HG03469 (cell line): ENCODE measurements at regions not wholly inside any gene's neighbourhood (a gene's known extent, or its start where the extent isn't known, plus 50 kb on each side); places are given as distances from the start of the nearest gene placed in this dataset.
A peak's percentile ranks its signal among the peaks of the same experiment; 100 is the strongest.

Source experiments
- ATAC-seq: cut with Tn5 transposase; IDR thresholded peaks from one replicate; pipeline ENCODE4 v1.9.1; 2021; ENCODE audit warnings: mild to moderate bottlenecking, moderate library complexity, moderate number of reproducible peaks; ENCODE audit not compliant: unreplicated experiment

DNA sequence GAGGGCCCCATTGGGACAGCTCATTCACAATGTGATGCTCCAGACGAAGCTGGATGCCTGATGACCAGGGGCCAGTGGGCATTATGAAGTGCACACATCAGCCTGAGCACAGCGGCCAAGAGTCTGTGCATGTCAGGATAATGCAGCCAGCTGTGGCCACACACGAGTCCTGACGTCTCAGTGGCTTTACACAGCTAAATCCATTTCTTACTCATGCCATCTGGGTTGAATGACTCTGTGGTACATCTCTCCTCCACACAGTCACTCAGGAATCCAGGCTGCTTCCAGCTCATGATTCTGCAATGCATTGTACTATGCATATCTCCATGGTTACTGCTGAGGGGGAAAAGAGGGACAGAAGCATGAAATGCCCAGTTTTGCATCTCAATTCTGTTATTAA lies 123.6 kb downstream of the PRLHR start:
- no peak for ATAC-seq

DNA sequence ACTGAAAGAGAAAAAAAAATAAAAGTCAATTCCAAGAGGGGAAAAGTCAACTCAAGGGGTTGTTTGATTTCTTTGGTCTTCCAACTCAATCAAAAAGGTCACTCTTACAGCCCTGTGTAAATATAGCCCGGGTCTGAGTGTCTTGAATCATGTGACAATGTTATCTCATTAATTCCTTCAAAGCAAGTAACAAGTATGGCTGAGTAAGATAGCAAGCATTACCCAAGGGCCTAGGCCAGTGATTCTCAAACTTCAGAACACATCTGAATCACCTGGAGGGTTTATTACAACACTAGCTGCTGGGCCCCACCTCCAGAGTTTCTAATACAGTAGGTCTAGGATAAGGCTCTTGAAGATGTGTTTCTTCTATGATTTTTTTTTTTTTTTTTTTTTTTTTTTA lies 125.0 kb downstream of the PRLHR start:
- no peak for ATAC-seq

GRCh38 chr10:118467200-118467599 lies 125.1 kb upstream of the FAM204A start:
- ATAC-seq = no peak

DNA sequence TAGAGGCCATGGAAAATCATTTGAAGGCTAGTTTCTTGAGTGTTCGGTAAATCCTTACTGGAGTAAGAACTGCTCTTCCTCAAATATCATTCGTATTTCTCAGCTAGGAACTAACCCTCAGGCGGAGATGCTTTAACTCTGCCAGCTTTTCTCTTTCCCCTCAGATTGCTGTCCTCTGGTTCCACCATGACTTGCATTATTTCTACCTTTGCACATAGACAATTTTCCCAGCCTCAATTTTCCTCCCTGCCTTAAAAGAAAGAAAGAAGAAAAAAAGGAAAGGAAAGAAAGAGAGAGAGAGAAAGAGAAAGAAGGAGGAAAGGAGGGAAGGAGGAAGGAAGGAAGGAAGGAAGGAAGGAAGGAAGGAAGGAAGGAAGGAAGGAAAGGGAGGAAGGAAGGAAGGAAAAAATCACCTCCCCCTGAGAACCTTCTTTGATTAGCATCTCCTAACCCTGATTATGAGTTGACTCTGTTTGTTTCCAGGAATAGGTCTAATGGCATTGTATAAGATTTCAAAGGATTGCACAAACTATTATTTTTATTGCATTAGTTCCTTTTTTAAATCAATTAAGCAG lies 123.3 kb upstream of the FAM204A start:
- no peak for ATAC-seq

DNA sequence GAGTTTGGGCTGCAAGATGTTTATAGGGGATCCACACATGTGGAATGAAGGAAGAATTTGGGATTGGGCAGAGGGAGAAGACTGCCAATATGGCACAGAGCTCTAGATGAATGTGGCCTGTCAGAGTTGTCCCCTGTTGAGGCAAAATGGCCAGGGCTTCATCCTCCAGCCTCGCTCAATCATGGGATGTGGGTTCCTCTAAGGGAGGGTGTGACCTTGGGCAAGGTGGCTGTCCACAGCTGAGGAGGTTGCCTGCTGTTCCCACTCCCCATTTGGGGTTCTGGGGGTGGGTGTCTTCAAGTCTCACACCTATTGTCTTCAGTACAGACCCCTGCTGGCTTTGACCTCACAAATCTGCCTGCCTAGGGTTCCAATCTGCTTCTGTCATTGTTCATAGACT lies 121.6 kb upstream of the FAM204A start:
- ATAC-seq = no peak

DNA sequence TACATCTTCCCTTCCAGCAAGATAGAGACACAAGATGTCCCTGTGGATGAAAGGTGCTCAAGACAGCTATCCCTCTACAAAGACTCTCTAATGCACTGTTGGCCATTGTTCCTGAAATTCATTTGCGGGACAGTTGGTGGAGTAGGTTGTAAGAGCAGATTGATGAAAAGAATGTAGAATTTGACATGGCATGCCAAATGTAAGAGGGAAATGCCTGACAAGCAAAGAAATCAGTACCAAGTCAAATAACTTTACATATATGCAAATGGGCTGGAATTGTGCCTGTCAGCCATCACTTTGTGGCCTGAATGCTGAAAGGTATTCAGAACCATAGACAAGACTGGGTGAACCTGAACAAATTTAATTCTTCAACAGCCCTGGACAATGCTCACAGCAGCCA lies 120.3 kb upstream of the FAM204A start:
- no peak for ATAC-seq

- peak; percentile 65 for ATAC-seq
Measured at GRCh38 chr10:118459642-118460193, 117.6 kb upstream of the FAM204A start.

GRCh38 chr10:118458957-118459641 lies 117.0 kb upstream of the FAM204A start:
- ATAC-seq = no peak

- no peak for ATAC-seq
Measured at GRCh38 chr10:118457824-118458428, 115.8 kb upstream of the FAM204A start.

GRCh38 chr10:118455181-118455695 lies 113.1 kb upstream of the FAM204A start:
- ATAC-seq = no peak

- ATAC-seq = no peak
Measured at GRCh38 chr10:118454211-118454610, 112.1 kb upstream of the FAM204A start.

- no peak for ATAC-seq
Measured at GRCh38 chr10:118452098-118452497, 110.0 kb upstream of the FAM204A start.

DNA sequence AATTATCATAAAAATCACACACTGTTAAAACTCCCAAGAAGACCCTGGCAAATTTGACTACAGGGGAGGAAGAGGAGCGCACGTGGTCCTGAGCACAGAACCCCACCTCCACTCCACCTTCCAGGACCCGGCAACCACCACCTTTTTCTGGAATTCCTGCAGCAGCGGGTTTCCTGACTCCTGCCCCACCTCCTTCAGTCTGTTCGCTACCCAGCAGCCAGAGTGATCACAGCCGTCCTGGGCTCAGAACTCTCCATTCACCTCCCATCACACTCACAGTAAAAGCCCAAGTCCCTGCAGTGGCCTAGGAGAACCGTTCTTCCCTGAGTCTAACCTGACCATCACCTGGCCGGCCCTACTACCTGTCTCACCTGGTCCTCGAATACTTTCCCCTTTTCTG lies 107.4 kb upstream of the FAM204A start:
- no peak for ATAC-seq

GRCh38 chr10:118448744-118449143 lies 106.6 kb upstream of the FAM204A start:
- no peak for ATAC-seq

GRCh38 chr10:118447478-118448270 lies 105.5 kb upstream of the FAM204A start:
- ATAC-seq = no peak

- ATAC-seq = no peak
Measured at GRCh38 chr10:118445535-118445934, 103.4 kb upstream of the FAM204A start.

DNA sequence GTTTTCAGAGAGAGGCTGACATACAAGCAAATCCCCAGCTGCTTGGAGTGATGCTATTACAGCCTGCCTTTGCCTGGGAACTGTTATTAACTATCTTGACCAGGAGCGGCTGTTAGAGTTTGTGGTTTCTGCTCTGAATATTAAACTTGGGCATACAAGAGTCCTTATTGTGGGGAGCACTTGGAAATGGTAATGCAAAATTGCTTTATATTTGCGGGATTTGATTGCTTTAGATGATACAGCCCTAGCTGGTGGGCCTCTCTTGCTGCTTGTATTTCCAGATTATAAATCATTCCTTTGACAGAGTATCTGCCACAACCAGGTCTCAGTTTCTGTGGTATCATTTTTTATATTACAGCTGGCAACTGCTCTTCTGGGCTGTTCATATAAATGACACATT lies 101.9 kb upstream of the FAM204A start:
- ATAC-seq = no peak

GRCh38 chr10:118442032-118442431 lies 99.9 kb upstream of the FAM204A start:
- ATAC-seq = no peak

GRCh38 chr10:118439824-118440223 lies 97.7 kb upstream of the FAM204A start:
- ATAC-seq = no peak

DNA sequence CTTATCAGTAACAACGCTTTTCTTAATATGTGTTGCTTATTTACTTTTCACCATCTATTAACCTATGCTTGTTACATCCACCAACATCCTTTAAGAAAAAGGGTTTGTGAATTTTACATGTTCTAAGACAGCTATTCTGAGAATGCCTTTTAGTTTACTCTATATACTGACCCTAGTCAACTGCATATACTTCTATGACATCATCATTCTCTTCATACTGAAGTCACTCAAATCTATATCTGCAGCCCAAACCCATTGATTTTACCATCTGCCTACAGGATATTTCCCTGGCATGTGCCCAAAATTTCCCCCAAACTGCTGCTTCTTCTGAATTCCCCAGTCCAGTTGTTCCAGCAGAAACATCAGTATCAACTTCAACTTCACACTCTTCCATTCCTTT lies 94.6 kb upstream of the FAM204A start:
- ATAC-seq = no peak

DNA sequence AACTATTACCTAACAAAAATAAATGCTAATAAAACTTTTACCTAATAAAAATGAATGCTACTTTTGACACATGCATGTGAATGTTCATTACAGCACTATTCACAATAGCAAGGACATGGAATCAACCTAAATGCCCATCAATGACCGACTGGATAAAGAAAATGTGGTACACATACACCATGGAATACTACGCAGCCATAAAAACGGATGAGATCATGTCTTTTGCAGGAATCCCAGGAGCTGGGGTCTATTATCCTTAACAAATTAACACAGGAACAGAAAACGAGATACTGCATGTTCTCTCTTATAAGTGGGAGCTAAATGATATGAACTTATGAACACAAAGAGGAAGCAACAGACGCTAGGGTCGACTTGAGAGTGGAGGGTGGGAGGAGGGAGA lies 88.1 kb upstream of the FAM204A start:
- ATAC-seq = no peak
